Adrenal gland (tissue), 5 donors: ENCODE measurements at regions not wholly inside any gene's neighbourhood (a gene's known extent, or its start where the extent isn't known, plus 50 kb on each side); places are given as distances from the start of the nearest gene placed in this dataset.

Source experiments
- POLR2A ChIP-seq, 2 donors: fragments of 450-650 bp; IDR thresholded peaks; one replicate each; pipeline ENCODE4 v1.6.1; 2017; ENCODE audit warnings: antibody characterized with exemption in 2 of 2, mild to moderate bottlenecking in 2 of 2, moderate library complexity in 1 of 2
- TF ChIP-seq, protein P1 (sequence below), 6 experiments: fragments of 450-650 bp in 4 of 6; fragments of 200-600 bp in 2 of 6; sonication (generic) in 1 of 6; IDR thresholded peaks; 1 replicate in 5 of 6; 2 replicates in 1 of 6; pipeline versions ENCODE4 v1.5.1 to v1.8.0; 2016 to 2021; ENCODE audit warnings: antibody characterized with exemption in 6 of 6, mild to moderate bottlenecking in 2 of 6, moderate library complexity in 1 of 6
- donor health status: DM: no; HTN: no; CAD: no.

- TF ChIP-seq, protein P1, sequence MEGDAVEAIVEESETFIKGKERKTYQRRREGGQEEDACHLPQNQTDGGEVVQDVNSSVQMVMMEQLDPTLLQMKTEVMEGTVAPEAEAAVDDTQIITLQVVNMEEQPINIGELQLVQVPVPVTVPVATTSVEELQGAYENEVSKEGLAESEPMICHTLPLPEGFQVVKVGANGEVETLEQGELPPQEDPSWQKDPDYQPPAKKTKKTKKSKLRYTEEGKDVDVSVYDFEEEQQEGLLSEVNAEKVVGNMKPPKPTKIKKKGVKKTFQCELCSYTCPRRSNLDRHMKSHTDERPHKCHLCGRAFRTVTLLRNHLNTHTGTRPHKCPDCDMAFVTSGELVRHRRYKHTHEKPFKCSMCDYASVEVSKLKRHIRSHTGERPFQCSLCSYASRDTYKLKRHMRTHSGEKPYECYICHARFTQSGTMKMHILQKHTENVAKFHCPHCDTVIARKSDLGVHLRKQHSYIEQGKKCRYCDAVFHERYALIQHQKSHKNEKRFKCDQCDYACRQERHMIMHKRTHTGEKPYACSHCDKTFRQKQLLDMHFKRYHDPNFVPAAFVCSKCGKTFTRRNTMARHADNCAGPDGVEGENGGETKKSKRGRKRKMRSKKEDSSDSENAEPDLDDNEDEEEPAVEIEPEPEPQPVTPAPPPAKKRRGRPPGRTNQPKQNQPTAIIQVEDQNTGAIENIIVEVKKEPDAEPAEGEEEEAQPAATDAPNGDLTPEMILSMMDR (IDR thresholded peaks at IDR 0.05), result no peak
- no peak for TF ChIP-seq POLR2A (IDR thresholded peaks at IDR 0.05)
Measured at GRCh38 chr9:129247285-129248153, 69.5 kb upstream of the IER5L start.
